H9 (cell line): ENCODE measurements at regions not wholly inside any gene's neighbourhood (a gene's known extent, or its start where the extent isn't known, plus 50 kb on each side); places are given as distances from the start of the nearest gene placed in this dataset.

ENCODE experiments used
- DNase-seq: peaks from one replicate; pipeline ENCODE4 v3.0.0-alpha.2; 2017
- H2AFZ ChIP-seq: one replicate; pipeline ENCODE4 v1.6.1; 2013; ENCODE audit warnings: mild to moderate bottlenecking, low read length, control low read depth, moderate library complexity
- H2AK5ac ChIP-seq: 2 replicates; pipeline ENCODE4 v1.6.1; 2013; ENCODE audit warnings: low read length, control low read depth, mixed read lengths; ENCODE audit not compliant: insufficient read length
- H2BK120ac ChIP-seq: one replicate; pipeline ENCODE4 v1.6.1; 2013; ENCODE audit warnings: low read depth, mild to moderate bottlenecking, low read length, control low read depth, inconsistent platforms; ENCODE audit not compliant: poor library complexity, severe bottlenecking
- H2BK12ac ChIP-seq: 2 replicates; pipeline ENCODE4 v1.6.1; 2013; ENCODE audit warnings: low read length, control low read depth, mixed read lengths, low read depth; ENCODE audit not compliant: insufficient read length
- H2BK15ac ChIP-seq: 2 replicates; pipeline ENCODE4 v1.6.1; 2013; ENCODE audit warnings: low read depth, low read length, control low read depth
- H2BK20ac ChIP-seq: one replicate; pipeline ENCODE4 v1.6.1; 2013; ENCODE audit warnings: low read depth, mild to moderate bottlenecking, low read length, control low read depth, inconsistent platforms; ENCODE audit not compliant: poor library complexity, severe bottlenecking
- H2BK5ac ChIP-seq: 2 replicates; pipeline ENCODE4 v1.6.1; 2013; ENCODE audit warnings: low read length, control low read depth, mixed read lengths; ENCODE audit not compliant: insufficient read length
- H3K14ac ChIP-seq: 2 replicates; pipeline ENCODE4 v1.6.1; 2013; ENCODE audit warnings: low read length, control low read depth; ENCODE audit not compliant: insufficient read depth
- H3K18ac ChIP-seq: 2 replicates; pipeline ENCODE4 v1.6.1; 2013; ENCODE audit warnings: low read depth, mild to moderate bottlenecking, mixed read lengths, low read length, control low read depth; ENCODE audit not compliant: insufficient read length
- H3K23ac ChIP-seq: 2 replicates; pipeline ENCODE4 v1.6.1; 2013; ENCODE audit warnings: low read length, control low read depth, mixed read lengths, low read depth; ENCODE audit not compliant: insufficient read length
- H3K23me2 ChIP-seq: 2 replicates; pipeline ENCODE4 v1.6.1; 2013; ENCODE audit warnings: low read depth, mild to moderate bottlenecking, mixed read lengths, low read length, control low read depth; ENCODE audit not compliant: insufficient read length, poor library complexity, severe bottlenecking
- H3K27ac ChIP-seq: 2 replicates; pipeline ENCODE4 v1.5.1; 2013; ENCODE audit warnings: low read length, control low read depth, mixed read lengths, low read depth; ENCODE audit not compliant: insufficient read length
- H3K27me3 ChIP-seq: 2 replicates; pipeline ENCODE4 v1.6.1; 2013; ENCODE audit warnings: low read length, control low read depth, inconsistent platforms; ENCODE audit not compliant: insufficient read depth
- H3K4ac ChIP-seq: 2 replicates; pipeline ENCODE4 v1.6.1; 2013; ENCODE audit warnings: low read depth, mild to moderate bottlenecking, control low read depth, inconsistent platforms, low read length, moderate library complexity
- H3K4me1 ChIP-seq: 2 replicates; pipeline ENCODE4 v1.6.1; 2013; ENCODE audit warnings: low read length, control low read depth, inconsistent platforms; ENCODE audit not compliant: insufficient read depth
- H3K4me2 ChIP-seq: 2 replicates; pipeline ENCODE4 v1.6.1; 2013; ENCODE audit warnings: low read length, control low read depth, mixed read lengths; ENCODE audit not compliant: insufficient read length, insufficient read depth
- H3K56ac ChIP-seq: 2 replicates; pipeline ENCODE4 v1.6.1; 2013; ENCODE audit warnings: low read depth, mild to moderate bottlenecking, mixed read lengths, low read length, control low read depth; ENCODE audit not compliant: insufficient read length
- H3K79me1 ChIP-seq: 2 replicates; pipeline ENCODE4 v1.6.1; 2013; ENCODE audit warnings: low read depth, mild to moderate bottlenecking, moderate library complexity, low read length, control low read depth, inconsistent platforms; ENCODE audit not compliant: insufficient read depth, poor library complexity, severe bottlenecking
- H3K79me2 ChIP-seq: 2 replicates; pipeline ENCODE4 v1.6.1; 2013; ENCODE audit warnings: low read length, control low read depth, inconsistent platforms; ENCODE audit not compliant: insufficient read depth
- H3K9ac ChIP-seq: 2 replicates; pipeline ENCODE4 v1.6.1; 2013; ENCODE audit warnings: low read length, control low read depth, mixed read lengths; ENCODE audit not compliant: insufficient read length; ENCODE audit errors: extremely low read depth
- H3K9me3 ChIP-seq: one replicate; pipeline ENCODE4 v1.6.1; 2013; ENCODE audit warnings: low read depth, low read length, inconsistent platforms; ENCODE audit not compliant: control insufficient read depth
- H3T11ph ChIP-seq: one replicate; pipeline ENCODE4 v1.6.1; 2013; ENCODE audit warnings: mild to moderate bottlenecking, low read length, control low read depth, inconsistent platforms
- H4K20me1 ChIP-seq: one replicate; pipeline ENCODE4 v1.6.1; 2013; ENCODE audit not compliant: control insufficient read depth, insufficient read length, insufficient read depth
- H4K5ac ChIP-seq: 2 replicates; pipeline ENCODE4 v1.6.1; 2013; ENCODE audit warnings: low read depth, mild to moderate bottlenecking, mixed read lengths, low read length, control low read depth; ENCODE audit not compliant: insufficient read length
- H4K8ac ChIP-seq: replicated peaks from 2 replicates; pipeline ENCODE4 v1.6.1; 2013; ENCODE audit warnings: low read length, control low read depth, mixed read lengths, low read depth; ENCODE audit not compliant: insufficient read length
- H4K91ac ChIP-seq: 2 replicates; pipeline ENCODE4 v1.6.1; 2013; ENCODE audit warnings: low read depth, mild to moderate bottlenecking, moderate library complexity, mixed read lengths, low read length, control low read depth; ENCODE audit not compliant: insufficient read length
- H3K27ac Mint-ChIP-seq, 3 experiments: 2 replicates in 2 of 3; 3 replicates in 1 of 3; pipeline ENCODE4 v1.8.0; 2020 to 2021; ENCODE audit warnings: mixed read lengths in 3 of 3, mild to moderate bottlenecking in 1 of 3, moderate library complexity in 1 of 3
- H3K27me3 Mint-ChIP-seq: 2 replicates; pipeline ENCODE4 v1.8.0; 2021; ENCODE audit warnings: low read depth, mild to moderate bottlenecking, moderate library complexity, mixed read lengths
- H3K36me3 Mint-ChIP-seq, 3 experiments: 2 replicates in 2 of 3; 3 replicates in 1 of 3; pipeline ENCODE4 v1.8.0; 2020 to 2021; ENCODE audit warnings: low read depth in 3 of 3, mixed read lengths in 3 of 3; ENCODE audit not compliant: insufficient read depth in 1 of 3
- H3K4me1 Mint-ChIP-seq, 2 experiments: 2 replicates each; pipeline ENCODE4 v1.8.0; 2020; ENCODE audit warnings: mixed read lengths in 2 of 2
- H3K4me3 Mint-ChIP-seq, 2 experiments: 2 replicates in 1 of 2; 3 replicates in 1 of 2; pipeline ENCODE4 v1.8.0; 2020 to 2021; ENCODE audit warnings: mild to moderate bottlenecking in 2 of 2, mixed read lengths in 2 of 2, moderate library complexity in 1 of 2
- H3K9me3 Mint-ChIP-seq, 2 experiments: 2 replicates in 1 of 2; 3 replicates in 1 of 2; pipeline ENCODE4 v1.8.0; 2020; ENCODE audit warnings: mild to moderate bottlenecking in 2 of 2, mixed read lengths in 2 of 2, moderate library complexity in 1 of 2
- CTCF ChIP-seq: fragments of 200-600 bp; sonication (generic); conservative IDR thresholded peaks from 3 replicates; pipeline ENCODE4 v1.8.0; 2021; ENCODE audit warnings: antibody characterized with exemption, mild to moderate bottlenecking

GRCh38 chr2:198953328-198953727, 504.4 kb downstream of the SATB2 start:
- Histone ChIP-seq H4K20me1 (no peaks in the 10 kb centered on the region), H2BK120ac (no peak overlapping the region), H3K27me3 (no peaks in the 10 kb centered on the region), H2BK5ac (no peak overlapping the region), H3K18ac (no peak overlapping the region), H2AFZ (no peak overlapping the region), H2BK12ac (no peak overlapping the region), H3K23me2 (no peaks in the 10 kb centered on the region), H2BK15ac (no peak overlapping the region), H3K79me1 (no peaks in the 10 kb centered on the region), H3K4ac (no peak overlapping the region), H4K91ac (no peak overlapping the region), H2BK20ac (no peak overlapping the region), H3K56ac (no peak overlapping the region), H3K9me3 (no peaks in the 10 kb centered on the region), H3K27ac (no peak overlapping the region), H2AK5ac (no peak overlapping the region), H3K79me2 (no peaks in the 10 kb centered on the region), H3T11ph (no peak overlapping the region), H3K9ac (no peak overlapping the region), H3K23ac (no peak overlapping the region), H3K4me2 (no peak overlapping the region), H3K14ac (no peak overlapping the region), H4K8ac (no peak overlapping the region), H3K4me1 (no peaks in the 10 kb centered on the region; the same call in 1 of the 2 replicates), H4K5ac (no peak overlapping the region)
- Mint-ChIP-seq H3K27ac (no peak overlapping the region), H3K9me3 (peaks cover 0 to 2% of the 10 kb centered on the region in 2 experiments; a peak in 1 of 5 replicates), H3K4me3 (no peak overlapping the region), H3K4me1 (peaks cover 0 to 12% of the 10 kb centered on the region in 2 experiments; a peak in 2 of 4 replicates), H3K36me3 (no peaks in the 10 kb centered on the region), H3K27me3 (no peaks in the 10 kb centered on the region)
- TF ChIP-seq CTCF: no peak
- DNase-seq: no peak
